Suprapubic skin (tissue), 4 donors: ENCODE measurements at regions not wholly inside any gene's neighbourhood (a gene's known extent, or its start where the extent isn't known, plus 50 kb on each side); places are given as distances from the start of the nearest gene placed in this dataset.

Source experiments
- DNase-seq, 2 donors: peaks; one replicate each; pipeline ENCODE4 v3.0.0-alpha.2; 2019; ENCODE audit warnings: low spot score in 2 of 2
- H3K27ac ChIP-seq: fragments of 200-600 bp; sonication (generic); one replicate; pipeline ENCODE4 v1.5.1; 2019
- H3K27me3 ChIP-seq: fragments of 200-600 bp; sonication (generic); one replicate; pipeline ENCODE4 v1.5.1; 2019
- H3K36me3 ChIP-seq: fragments of 200-600 bp; sonication (generic); one replicate; pipeline ENCODE4 v1.5.1; 2019
- H3K4me1 ChIP-seq: fragments of 200-600 bp; sonication (generic); one replicate; pipeline ENCODE4 v1.5.1; 2019
- H3K4me3 ChIP-seq: fragments of 200-600 bp; sonication (generic); one replicate; pipeline ENCODE4 v1.5.1; 2019; ENCODE audit warnings: mild to moderate bottlenecking
- H3K9me3 ChIP-seq: fragments of 200-600 bp; sonication (generic); one replicate; pipeline ENCODE4 v1.5.1; 2019
- CTCF ChIP-seq, 2 donors: fragments of 200-600 bp in 1 of 2; fragments of 450-650 bp in 1 of 2; sonication (generic) in 1 of 2; IDR thresholded peaks; one replicate each; pipeline ENCODE4 v1.5.1; 2016 to 2019; ENCODE audit warnings: antibody characterized with exemption in 2 of 2, mild to moderate bottlenecking in 1 of 2, moderate library complexity in 1 of 2
- EP300 ChIP-seq: sonication (generic); formaldehyde crosslinking; IDR thresholded peaks from one replicate; pipeline ENCODE4 v1.6.1; 2017; ENCODE audit warnings: antibody characterized with exemption
- POLR2A ChIP-seq, 2 donors: fragments of 450-650 bp; IDR thresholded peaks; one replicate each; pipeline ENCODE4 v1.6.1; 2017; ENCODE audit warnings: antibody characterized with exemption in 2 of 2, mild to moderate bottlenecking in 2 of 2, moderate library complexity in 2 of 2
- POLR2AphosphoS5 ChIP-seq, 3 donors: sonication (generic); formaldehyde crosslinking; IDR thresholded peaks; one replicate each; pipeline ENCODE4 v1.6.1; 2017; ENCODE audit warnings: antibody characterized with exemption in 3 of 3
- WGBS: methylation state at CpG from one replicate; pipeline ENCODE4 v1.1.5; 2018; 5-methylcytosine and 5-hydroxymethylcytosine counted together

GRCh38 chr2:133849341-133849740 is 281.1 kb upstream of the NCKAP5 start:
- no peak overlapping the region for H3K27ac ChIP-seq
- no peaks in the 10 kb centered on the region for H3K9me3 ChIP-seq
- no peak for DNase-seq
- 71% methylated on average over 1 of the region's 1 CpG for WGBS
- no peak for TF ChIP-seq CTCF (IDR thresholded peaks at IDR 0.05)
- TF ChIP-seq POLR2A (IDR thresholded peaks at IDR 0.05): no peak
- TF ChIP-seq POLR2AphosphoS5 (IDR thresholded peaks at IDR 0.05): no peak
- no peak for TF ChIP-seq EP300
- H3K36me3 ChIP-seq: no peaks in the 10 kb centered on the region
- H3K27me3 ChIP-seq: no peaks in the 10 kb centered on the region
- H3K4me3 ChIP-seq: no peak overlapping the region
- no peaks in the 10 kb centered on the region for H3K4me1 ChIP-seq

- H3K4me1 ChIP-seq: no peaks in the 10 kb centered on the region
- no peak overlapping the region for H3K27ac ChIP-seq
- TF ChIP-seq CTCF (IDR thresholded peaks at IDR 0.05) (no peak), POLR2AphosphoS5 (IDR thresholded peaks at IDR 0.05) (no peak), EP300 (no peak), POLR2A (IDR thresholded peaks at IDR 0.05) (no peak)
- H3K9me3 ChIP-seq: no peaks in the 10 kb centered on the region
- DNase-seq: no peak
- no peaks in the 10 kb centered on the region for H3K27me3 ChIP-seq
- WGBS: 93% methylated on average over 5 of the region's 5 CpGs
- no peak overlapping the region for H3K4me3 ChIP-seq
- no peaks in the 10 kb centered on the region for H3K36me3 ChIP-seq
Measured at GRCh38 chr2:133854603-133855200, 286.4 kb upstream of the NCKAP5 start.

- 64% methylated on average over 4 of the region's 4 CpGs for WGBS
- no peak for DNase-seq
- Histone ChIP-seq H3K36me3 (no peaks in the 10 kb centered on the region), H3K27me3 (no peaks in the 10 kb centered on the region), H3K27ac (no peak overlapping the region), H3K4me3 (no peak overlapping the region), H3K4me1 (no peaks in the 10 kb centered on the region), H3K9me3 (no peaks in the 10 kb centered on the region)
- TF ChIP-seq CTCF (IDR thresholded peaks at IDR 0.05) (no peak), POLR2A (IDR thresholded peaks at IDR 0.05) (no peak), POLR2AphosphoS5 (IDR thresholded peaks at IDR 0.05) (no peak), EP300 (no peak)
Measured at GRCh38 chr2:133855526-133855925, 287.3 kb upstream of the NCKAP5 start.

GRCh38 chr2:133856678-133857077 is 288.4 kb upstream of the NCKAP5 start:
- H3K27ac ChIP-seq: no peak overlapping the region
- H3K36me3 ChIP-seq: no peaks in the 10 kb centered on the region
- no peaks in the 10 kb centered on the region for H3K27me3 ChIP-seq
- no peaks in the 10 kb centered on the region for H3K9me3 ChIP-seq
- H3K4me1 ChIP-seq: no peaks in the 10 kb centered on the region
- DNase-seq: no peak
- no peak for TF ChIP-seq CTCF (IDR thresholded peaks at IDR 0.05)
- TF ChIP-seq POLR2AphosphoS5 (IDR thresholded peaks at IDR 0.05): no peak
- no peak overlapping the region for H3K4me3 ChIP-seq

- Histone ChIP-seq H3K36me3 (no peaks in the 10 kb centered on the region), H3K27me3 (no peaks in the 10 kb centered on the region), H3K4me3 (no peak overlapping the region), H3K4me1 (no peaks in the 10 kb centered on the region), H3K9me3 (no peaks in the 10 kb centered on the region), H3K27ac (no peak overlapping the region)
- WGBS: 80% methylated on average over 6 of the region's 6 CpGs
- DNase-seq: no peak
- TF ChIP-seq EP300 (no peak), POLR2A (IDR thresholded peaks at IDR 0.05) (no peak), POLR2AphosphoS5 (IDR thresholded peaks at IDR 0.05) (no peak), CTCF (IDR thresholded peaks at IDR 0.05) (no peak)
Measured at GRCh38 chr2:133859578-133859977, 291.3 kb upstream of the NCKAP5 start.
